HCT116 (cell line): ENCODE measurements at regions not wholly inside any gene's neighbourhood (a gene's known extent, or its start where the extent isn't known, plus 50 kb on each side); places are given as distances from the start of the nearest gene placed in this dataset.

Experiments
- ELF1 ChIP-seq: IDR thresholded peaks from 2 replicates; pipeline ENCODE4 v1.6.1; 2012; ENCODE audit warnings: low read depth, borderline replicate concordance
- EZH2 ChIP-seq: fragments of 200-600 bp; sonication (generic); IDR thresholded peaks from 2 replicates; pipeline ENCODE4 v1.6.1; 2017; ENCODE audit warnings: antibody characterized with exemption, mixed run types
- POLR2AphosphoS5 ChIP-seq: IDR thresholded peaks from 2 replicates; pipeline ENCODE4 v1.6.1; 2011; ENCODE audit warnings: mild to moderate bottlenecking, low read depth, low read length, moderate library complexity
- RAD21 ChIP-seq: IDR thresholded peaks from 2 replicates; pipeline ENCODE4 v1.6.1; 2012; ENCODE audit warnings: low read depth, mild to moderate bottlenecking
- TF ChIP-seq, protein P1 (sequence below), 3 experiments: fragments of 200-600 bp in 1 of 3; sonication (generic) in 1 of 3; IDR thresholded peaks in 2 of 3; conservative IDR thresholded peaks in 1 of 3; 2 replicates each; pipeline ENCODE4 v1.5.1; 2012 to 2017; ENCODE audit warnings: low read depth in 2 of 3, low read length in 2 of 3, antibody characterized with exemption in 1 of 3, borderline replicate concordance in 1 of 3, control low read depth in 1 of 3, mild to moderate bottlenecking in 1 of 3, mixed read lengths in 1 of 3, mixed run types in 1 of 3, moderate library complexity in 1 of 3; ENCODE audit not compliant: insufficient read depth in 1 of 3

DNA sequence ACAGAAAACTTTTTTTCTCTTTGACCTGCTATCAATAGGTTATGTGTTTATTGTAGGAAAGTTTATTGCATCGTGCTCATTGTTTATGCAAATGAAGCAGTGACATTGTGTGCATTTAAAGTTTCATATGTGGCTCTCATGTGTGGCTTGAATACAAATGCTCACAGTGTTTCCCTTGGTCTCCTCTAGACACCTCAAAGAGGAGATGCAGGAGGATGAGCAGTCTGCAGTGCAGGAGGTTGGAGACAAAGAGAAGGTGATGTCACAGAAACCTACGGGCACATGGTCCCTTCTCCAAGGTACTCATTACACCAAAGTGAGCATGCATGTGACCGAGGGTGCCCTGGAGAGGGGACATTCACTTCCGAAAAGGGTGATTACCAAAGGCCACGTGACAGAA, 430.2 kb downstream of the INHBA start:
- TF ChIP-seq ELF1 (no peak), EZH2 (no peak), POLR2AphosphoS5 (no peak), RAD21 (no peak)
- TF ChIP-seq, protein P1, sequence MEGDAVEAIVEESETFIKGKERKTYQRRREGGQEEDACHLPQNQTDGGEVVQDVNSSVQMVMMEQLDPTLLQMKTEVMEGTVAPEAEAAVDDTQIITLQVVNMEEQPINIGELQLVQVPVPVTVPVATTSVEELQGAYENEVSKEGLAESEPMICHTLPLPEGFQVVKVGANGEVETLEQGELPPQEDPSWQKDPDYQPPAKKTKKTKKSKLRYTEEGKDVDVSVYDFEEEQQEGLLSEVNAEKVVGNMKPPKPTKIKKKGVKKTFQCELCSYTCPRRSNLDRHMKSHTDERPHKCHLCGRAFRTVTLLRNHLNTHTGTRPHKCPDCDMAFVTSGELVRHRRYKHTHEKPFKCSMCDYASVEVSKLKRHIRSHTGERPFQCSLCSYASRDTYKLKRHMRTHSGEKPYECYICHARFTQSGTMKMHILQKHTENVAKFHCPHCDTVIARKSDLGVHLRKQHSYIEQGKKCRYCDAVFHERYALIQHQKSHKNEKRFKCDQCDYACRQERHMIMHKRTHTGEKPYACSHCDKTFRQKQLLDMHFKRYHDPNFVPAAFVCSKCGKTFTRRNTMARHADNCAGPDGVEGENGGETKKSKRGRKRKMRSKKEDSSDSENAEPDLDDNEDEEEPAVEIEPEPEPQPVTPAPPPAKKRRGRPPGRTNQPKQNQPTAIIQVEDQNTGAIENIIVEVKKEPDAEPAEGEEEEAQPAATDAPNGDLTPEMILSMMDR (IDR thresholded peaks at IDR 0.05 in 2 of 3, conservative IDR thresholded peaks at IDR 0.05 in 1 of 3; ENCODE audit: borderline replicate concordance in 1 of 3, insufficient read depth in 1 of 3, low read depth in 2 of 3, low read length in 2 of 3), result no peak
